ENCODE measurements at regions not wholly inside any gene's neighbourhood (a gene's known extent, or its start where the extent isn't known, plus 50 kb on each side); places are given as distances from the start of the nearest gene placed in this dataset.

DNA sequence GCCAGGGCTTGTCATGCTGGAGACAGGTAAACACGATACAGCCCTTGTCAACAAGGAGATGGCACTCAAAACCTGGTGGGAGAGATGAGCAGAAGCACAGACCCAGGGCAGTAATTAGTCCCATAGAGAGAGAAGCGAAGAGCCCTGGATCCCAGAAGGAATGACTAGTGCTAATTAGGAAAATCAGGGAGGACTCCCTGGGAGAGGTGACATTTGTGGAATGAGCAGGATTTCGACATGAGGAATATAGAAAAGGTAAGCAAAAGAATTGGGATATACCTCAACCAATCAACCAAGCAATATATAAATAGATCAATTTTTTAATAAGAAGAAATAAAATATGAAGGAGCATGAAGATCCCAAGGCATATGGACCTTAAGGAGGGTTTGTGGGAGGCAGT, 98.5 kb upstream of the GJB5 start:
- TF ChIP-seq REST (IDR thresholded peaks at IDR 0.05; ENCODE audit: insufficient read depth in 1 of 2, low read depth in 2 of 2, low read length in 2 of 2) (no peak), SIN3A (IDR thresholded peaks at IDR 0.05; ENCODE audit: borderline replicate concordance, insufficient read depth, low read length) (no peak), POLR2AphosphoS5 (IDR thresholded peaks at IDR 0.05; ENCODE audit: low read depth, low read length) (no peak), TAF1 (IDR thresholded peaks at IDR 0.05; ENCODE audit: borderline replicate concordance, insufficient read depth, low read length) (no peak)

Measured in PFSK-1 (cell line).